Breast epithelium (tissue), 4 donors: ENCODE measurements at regions not wholly inside any gene's neighbourhood (a gene's known extent, or its start where the extent isn't known, plus 50 kb on each side); places are given as distances from the start of the nearest gene placed in this dataset.

Experiments used
- DNase-seq, 2 donors: peaks; one replicate each; pipeline ENCODE4 v3.0.0-alpha.2; 2019; ENCODE audit warnings: low spot score in 2 of 2
- H3K27ac ChIP-seq, 2 donors: fragments of 200-600 bp; sonication (generic) in 1 of 2; one replicate each; pipeline ENCODE4 v1.5.1; 2016 to 2019; ENCODE audit warnings: mild to moderate bottlenecking in 1 of 2
- H3K27me3 ChIP-seq, 2 donors: fragments of 200-600 bp; sonication (generic) in 1 of 2; one replicate each; pipeline versions ENCODE4 v1.5.1 to v1.6.0; 2017 to 2019; ENCODE audit warnings: control low read depth in 1 of 2, mild to moderate bottlenecking in 1 of 2
- H3K36me3 ChIP-seq: fragments of 200-600 bp; one replicate; pipeline ENCODE4 v1.5.1; 2019
- H3K4me1 ChIP-seq, 2 donors: fragments of 200-600 bp; sonication (generic); one replicate each; pipeline ENCODE4 v1.5.1; 2016 to 2019; ENCODE audit warnings: control low read depth in 1 of 2
- H3K4me3 ChIP-seq, 3 donors: fragments of 200-600 bp; sonication (generic); 1 replicate in 2 of 3; 2 replicates in 1 of 3; pipeline ENCODE4 v1.5.1; 2016 to 2019; ENCODE audit warnings: mild to moderate bottlenecking in 3 of 3, moderate library complexity in 2 of 3
- H3K9me3 ChIP-seq, 2 donors: fragments of 200-600 bp; sonication (generic) in 1 of 2; one replicate each; pipeline ENCODE4 v1.5.1; 2016 to 2019; ENCODE audit warnings: control low read depth in 1 of 2
- CTCF ChIP-seq, 3 donors: fragments of 450-650 bp; IDR thresholded peaks; one replicate each; pipeline ENCODE4 v1.5.1; 2016 to 2017; ENCODE audit warnings: antibody characterized with exemption in 3 of 3, mild to moderate bottlenecking in 3 of 3, moderate library complexity in 3 of 3
- POLR2A ChIP-seq: fragments of 450-650 bp; IDR thresholded peaks from one replicate; pipeline ENCODE4 v1.6.1; 2016; ENCODE audit warnings: antibody characterized with exemption, mild to moderate bottlenecking, moderate library complexity
- POLR2AphosphoS5 ChIP-seq, 3 donors: sonication (generic); formaldehyde crosslinking; IDR thresholded peaks; one replicate each; pipeline ENCODE4 v1.6.1; 2017; ENCODE audit warnings: antibody characterized with exemption in 3 of 3
- intact Hi-C: fragments of 100-400 bp; cut with DNase I; formaldehyde crosslinking; loops from one replicate; pipeline ENCODE4 v1.15.1; 2023; ENCODE audit warnings: low total_unique reads

- no peak for TF ChIP-seq POLR2A
- TF ChIP-seq POLR2AphosphoS5 (IDR thresholded peaks at IDR 0.05) = no peak
- TF ChIP-seq CTCF (IDR thresholded peaks at IDR 0.05) = no peak
- Histone ChIP-seq H3K27me3 (no peaks in the 10 kb centered on the region), H3K9me3 (no peaks in the 10 kb centered on the region), H3K4me3 (no peak overlapping the region), H3K4me1 (no peaks in the 10 kb centered on the region), H3K27ac (no peak overlapping the region), H3K36me3 (no peaks in the 10 kb centered on the region)
- intact Hi-C loops = no loop called here
- DNase-seq = no peak
Observed at GRCh38 chr2:129464036-129464435, 515.4 kb upstream of the RAB6C start.

- intact Hi-C loops = no loop called here
- no peak for DNase-seq
- Histone ChIP-seq H3K27me3 (no peaks in the 10 kb centered on the region), H3K9me3 (no peaks in the 10 kb centered on the region), H3K27ac (no peak overlapping the region), H3K4me3 (no peak overlapping the region), H3K4me1 (no peaks in the 10 kb centered on the region), H3K36me3 (no peaks in the 10 kb centered on the region)
- TF ChIP-seq POLR2A (no peak), POLR2AphosphoS5 (IDR thresholded peaks at IDR 0.05) (no peak), CTCF (IDR thresholded peaks at IDR 0.05) (no peak)
Observed at GRCh38 chr2:129464631-129465030, 514.8 kb upstream of the RAB6C start.

GRCh38 chr2:129465045-129465444 is 514.4 kb upstream of the RAB6C start:
- Histone ChIP-seq H3K4me1 (no peaks in the 10 kb centered on the region), H3K9me3 (no peaks in the 10 kb centered on the region), H3K27ac (no peak overlapping the region), H3K4me3 (no peak overlapping the region), H3K27me3 (no peaks in the 10 kb centered on the region), H3K36me3 (no peaks in the 10 kb centered on the region)
- TF ChIP-seq CTCF (IDR thresholded peaks at IDR 0.05) (no peak), POLR2A (no peak)
- intact Hi-C loops = no loop called here
- DNase-seq = no peak

GRCh38 chr2:129466389-129466788 is 513.1 kb upstream of the RAB6C start:
- TF ChIP-seq CTCF (IDR thresholded peaks at IDR 0.05) (no peak), POLR2AphosphoS5 (IDR thresholded peaks at IDR 0.05) (no peak), POLR2A (no peak)
- Histone ChIP-seq H3K27ac (no peak overlapping the region), H3K9me3 (no peaks in the 10 kb centered on the region), H3K36me3 (no peaks in the 10 kb centered on the region), H3K27me3 (no peaks in the 10 kb centered on the region), H3K4me1 (no peaks in the 10 kb centered on the region), H3K4me3 (no peak overlapping the region)
- intact Hi-C loops = no loop called here
- DNase-seq = no peak

GRCh38 chr2:129467012-129467779 is 512.3 kb upstream of the RAB6C start:
- intact Hi-C loops = no loop called here
- Histone ChIP-seq H3K27me3 (no peaks in the 10 kb centered on the region), H3K4me1 (no peaks in the 10 kb centered on the region), H3K27ac (no peak overlapping the region), H3K9me3 (no peaks in the 10 kb centered on the region), H3K36me3 (no peaks in the 10 kb centered on the region), H3K4me3 (no peak overlapping the region)
- TF ChIP-seq POLR2AphosphoS5 (IDR thresholded peaks at IDR 0.05) = no peak
- no peak for TF ChIP-seq CTCF (IDR thresholded peaks at IDR 0.05)
- TF ChIP-seq POLR2A = no peak
- no peak for DNase-seq
